Naive thymus-derived CD4-positive, alpha-beta T cell (primary cell): ENCODE measurements at regions not wholly inside any gene's neighbourhood (a gene's known extent, or its start where the extent isn't known, plus 50 kb on each side); places are given as distances from the start of the nearest gene placed in this dataset.

Experiments
- ATAC-seq: fragments of 150-1000 bp; cut with Tn5 transposase; 2 replicates; pipeline ENCODE4 v1.10.0; 2021; ENCODE audit warnings: mild to moderate bottlenecking, moderate library complexity
- CTCF ChIA-PET: fragments of 350-600 bp; sonication (Branson Sonifier 250); formaldehyde crosslinking; loops from one replicate; lab custom pipeline; 2021; ENCODE audit warnings: antibody characterized with exemption; lab: Charles Lee
- POLR2A ChIA-PET: fragments of 350-600 bp; sonication (Branson Sonifier 250); formaldehyde crosslinking; loops from one replicate; lab custom pipeline; 2021; ENCODE audit warnings: antibody characterized with exemption, inconsistent platforms; lab: Charles Lee
- DNase-seq, 9 donors: peaks; one replicate each; pipeline versions ENCODE4 v3.0.0 to v3.0.0-alpha.2; 2020 to 2022; ENCODE audit warnings: mixed read lengths in 1 of 9
- H3K27ac ChIP-seq: one replicate; pipeline ENCODE4 v1.7.0; 2013; ENCODE audit warnings: mild to moderate bottlenecking, low read depth, low read length, moderate library complexity
- H3K27me3 ChIP-seq, 2 donors: one replicate each; pipeline ENCODE4 v1.7.0; 2013; ENCODE audit warnings: low read length in 2 of 2, mild to moderate bottlenecking in 2 of 2, moderate library complexity in 2 of 2; ENCODE audit not compliant: control insufficient read depth in 2 of 2, insufficient read depth in 2 of 2
- H3K36me3 ChIP-seq, 3 experiments: 1 replicate in 2 of 3; 2 replicates in 1 of 3; pipeline ENCODE4 v1.7.0; 2013; ENCODE audit warnings: low read length in 3 of 3, mild to moderate bottlenecking in 3 of 3, moderate library complexity in 1 of 3; ENCODE audit not compliant: insufficient read depth in 3 of 3, control insufficient read depth in 2 of 3
- H3K4me1 ChIP-seq, 2 donors: one replicate each; pipeline ENCODE4 v1.7.0; 2013; ENCODE audit warnings: low read length in 2 of 2, mild to moderate bottlenecking in 2 of 2, moderate library complexity in 1 of 2; ENCODE audit not compliant: control insufficient read depth in 2 of 2, insufficient read depth in 2 of 2
- H3K4me3 ChIP-seq: 2 replicates; pipeline ENCODE4 v1.7.0; 2013; ENCODE audit warnings: mild to moderate bottlenecking, low read length
- H3K9me3 ChIP-seq, 3 experiments: 1 replicate in 2 of 3; 2 replicates in 1 of 3; pipeline ENCODE4 v1.7.0; 2013; ENCODE audit warnings: low read length in 3 of 3; ENCODE audit not compliant: control insufficient read depth in 2 of 3
- H3K27ac Mint-ChIP-seq, 9 donors: one replicate each; pipeline ENCODE4 v1.8.0; 2020 to 2022; ENCODE audit warnings: mixed read lengths in 9 of 9, mild to moderate bottlenecking in 8 of 9, moderate library complexity in 5 of 9, inconsistent platforms in 2 of 9
- H3K27me3 Mint-ChIP-seq, 5 donors: one replicate each; pipeline ENCODE4 v1.8.0; 2021 to 2022; ENCODE audit warnings: mixed read lengths in 5 of 5, mild to moderate bottlenecking in 1 of 5
- H3K36me3 Mint-ChIP-seq, 5 donors: one replicate each; pipeline ENCODE4 v1.8.0; 2020 to 2022; ENCODE audit warnings: mixed read lengths in 5 of 5, mild to moderate bottlenecking in 3 of 5, inconsistent platforms in 1 of 5
- H3K4me1 Mint-ChIP-seq, 7 donors: one replicate each; pipeline ENCODE4 v1.8.0; 2020 to 2022; ENCODE audit warnings: mixed read lengths in 7 of 7, mild to moderate bottlenecking in 3 of 7, inconsistent platforms in 1 of 7
- H3K4me3 Mint-ChIP-seq, 10 donors: one replicate each; pipeline ENCODE4 v1.8.0; 2020 to 2022; ENCODE audit warnings: mild to moderate bottlenecking in 10 of 10, mixed read lengths in 10 of 10, moderate library complexity in 6 of 10, inconsistent platforms in 2 of 10
- H3K9me3 Mint-ChIP-seq, 11 donors: one replicate each; pipeline ENCODE4 v1.8.0; 2020 to 2022; ENCODE audit warnings: mixed read lengths in 11 of 11, mild to moderate bottlenecking in 4 of 11, inconsistent platforms in 1 of 11, moderate library complexity in 1 of 11
- intact Hi-C, 2 donors: fragments of 100-400 bp; cut with micrococcal nuclease; formaldehyde crosslinking; loops; one replicate each; pipeline ENCODE4 v1.15.1; 2023

DNA sequence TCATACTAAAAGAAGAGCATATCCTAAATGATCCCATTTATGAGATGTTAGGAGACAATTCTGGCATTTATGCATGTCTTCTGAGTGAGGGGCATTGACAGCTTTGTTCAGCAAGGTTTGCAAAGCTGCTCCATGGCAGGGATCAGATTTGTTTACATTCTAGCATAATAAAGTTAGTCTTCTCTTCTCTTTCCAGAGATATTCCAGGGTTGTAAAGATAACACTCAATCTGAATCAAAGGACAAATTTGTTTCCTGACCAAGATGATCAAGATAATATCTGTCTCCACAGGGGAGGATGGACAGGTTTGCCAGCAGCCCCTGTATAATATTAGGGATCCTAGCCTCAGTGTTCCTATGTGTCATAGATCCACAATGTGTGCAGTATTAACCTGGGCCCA, 77.5 kb upstream of the ZC3H12C start:
- no peak overlapping the region for H3K27ac Mint-ChIP-seq
- POLR2A ChIA-PET: no interaction called here
- ATAC-seq: no peak
- no peak overlapping the region for H3K27ac ChIP-seq
- H3K27me3 Mint-ChIP-seq: peaks cover 0 to 18% (median 2%) of the 10 kb centered on the region in 5 donors
- no peaks in the 10 kb centered on the region for H3K4me1 Mint-ChIP-seq
- no peaks in the 10 kb centered on the region for H3K36me3 ChIP-seq
- H3K4me3 ChIP-seq: no peak overlapping the region
- no peak for DNase-seq
- no peaks in the 10 kb centered on the region for H3K27me3 ChIP-seq
- no peaks in the 10 kb centered on the region for H3K9me3 ChIP-seq
- CTCF ChIA-PET: no interaction called here
- H3K4me1 ChIP-seq: no peaks in the 10 kb centered on the region
- no peak overlapping the region for H3K4me3 Mint-ChIP-seq
- no peaks in the 10 kb centered on the region for H3K36me3 Mint-ChIP-seq
- H3K9me3 Mint-ChIP-seq: peaks cover 0 to 34% (median 15%) of the 10 kb centered on the region in 11 donors
- intact Hi-C loops: no loop called here

- no peak overlapping the region for H3K4me3 ChIP-seq
- no peaks in the 10 kb centered on the region for H3K4me1 ChIP-seq
- ChIA-PET CTCF (no interaction called here), POLR2A (no interaction called here)
- ATAC-seq (no peak), DNase-seq (no peak)
- intact Hi-C loops: no loop called here
- Mint-ChIP-seq H3K27me3 (peaks cover 0 to 6% (median 1%) of the 10 kb centered on the region in 5 donors), H3K27ac (no peak overlapping the region), H3K36me3 (no peaks in the 10 kb centered on the region), H3K4me3 (no peak overlapping the region), H3K9me3 (peaks cover 0 to 8% (median 3%) of the 10 kb centered on the region in 11 donors), H3K4me1 (peaks cover 0 to 4% (median 0%) of the 10 kb centered on the region in 7 donors)
- H3K9me3 ChIP-seq: no peaks in the 10 kb centered on the region
- no peaks in the 10 kb centered on the region for H3K27me3 ChIP-seq
- no peaks in the 10 kb centered on the region for H3K36me3 ChIP-seq
- no peak overlapping the region for H3K27ac ChIP-seq
Measured at GRCh38 chr11:110019675-110020074, 73.5 kb upstream of the ZC3H12C start.

DNA sequence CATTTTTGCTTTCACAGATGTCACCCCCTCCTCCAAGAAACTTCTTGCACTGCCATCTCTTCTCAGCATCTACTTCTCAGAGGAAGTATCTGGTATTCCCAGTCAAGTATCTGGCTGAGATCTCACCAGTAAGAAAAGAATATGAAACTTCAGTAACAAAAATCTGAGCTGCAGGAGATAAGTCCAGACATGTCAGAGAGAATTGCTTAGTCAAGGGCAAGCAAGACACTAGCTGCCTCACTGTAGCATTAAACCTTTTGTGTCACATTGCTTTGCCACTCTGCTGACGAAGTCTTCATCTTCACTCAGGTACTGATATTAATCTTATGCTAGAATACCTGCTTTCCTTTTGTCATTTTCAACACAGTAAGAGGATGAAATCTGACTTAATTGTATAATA, 70.6 kb upstream of the ZC3H12C start:
- CTCF ChIA-PET: no interaction called here
- no peak overlapping the region for H3K27ac ChIP-seq
- Mint-ChIP-seq H3K4me1 (peaks cover 0 to 4% (median 0%) of the 10 kb centered on the region in 7 donors), H3K4me3 (no peak overlapping the region), H3K9me3 (peaks cover 0 to 5% (median 0%) of the 10 kb centered on the region in 11 donors), H3K27ac (no peak overlapping the region), H3K27me3 (peaks cover 0 to 3% (median 0%) of the 10 kb centered on the region in 5 donors), H3K36me3 (no peaks in the 10 kb centered on the region)
- ATAC-seq (no peak), DNase-seq (no peak)
- H3K9me3 ChIP-seq: no peaks in the 10 kb centered on the region
- H3K36me3 ChIP-seq: no peaks in the 10 kb centered on the region
- no peaks in the 10 kb centered on the region for H3K4me1 ChIP-seq
- H3K4me3 ChIP-seq: no peak overlapping the region
- POLR2A ChIA-PET: no interaction called here
- intact Hi-C loops: no loop called here
- no peaks in the 10 kb centered on the region for H3K27me3 ChIP-seq

GRCh38 chr11:110023711-110024110, 69.5 kb upstream of the ZC3H12C start:
- peaks cover 0 to 4% (median 3%) of the 10 kb centered on the region in 5 donors for H3K27me3 Mint-ChIP-seq
- H3K27ac Mint-ChIP-seq: no peak overlapping the region
- Histone ChIP-seq H3K4me1 (no peaks in the 10 kb centered on the region), H3K4me3 (no peak overlapping the region), H3K27me3 (no peaks in the 10 kb centered on the region), H3K27ac (no peak overlapping the region), H3K36me3 (no peaks in the 10 kb centered on the region), H3K9me3 (no peaks in the 10 kb centered on the region)
- H3K4me1 Mint-ChIP-seq: peaks cover 0 to 4% (median 0%) of the 10 kb centered on the region in 7 donors
- no peak overlapping the region for H3K4me3 Mint-ChIP-seq
- intact Hi-C loops: no loop called here
- CTCF ChIA-PET: no interaction called here
- no peak for DNase-seq
- POLR2A ChIA-PET: no interaction called here
- peaks cover 0 to 5% (median 0%) of the 10 kb centered on the region in 11 donors for H3K9me3 Mint-ChIP-seq
- no peak for ATAC-seq
- no peaks in the 10 kb centered on the region for H3K36me3 Mint-ChIP-seq

- no peak overlapping the region for H3K4me3 ChIP-seq
- ChIA-PET CTCF (no interaction called here), POLR2A (no interaction called here)
- ATAC-seq (peak; percentile 84), DNase-seq (no peak)
- H3K36me3 Mint-ChIP-seq: no peaks in the 10 kb centered on the region
- H3K9me3 Mint-ChIP-seq: peaks cover 0 to 3% (median 0%) of the 10 kb centered on the region in 11 donors
- H3K27ac Mint-ChIP-seq: no peak overlapping the region
- H3K36me3 ChIP-seq: no peaks in the 10 kb centered on the region
- no peaks in the 10 kb centered on the region for H3K4me1 ChIP-seq
- peaks cover 0 to 5% (median 4%) of the 10 kb centered on the region in 5 donors for H3K27me3 Mint-ChIP-seq
- no peak overlapping the region for H3K4me3 Mint-ChIP-seq
- no peaks in the 10 kb centered on the region for H3K27me3 ChIP-seq
- no peak overlapping the region for H3K27ac ChIP-seq
- peaks cover 0 to 4% (median 0%) of the 10 kb centered on the region in 7 donors for H3K4me1 Mint-ChIP-seq
- intact Hi-C loops: no loop called here
- no peaks in the 10 kb centered on the region for H3K9me3 ChIP-seq
Measured at GRCh38 chr11:110026858-110027626, 66.2 kb upstream of the ZC3H12C start.

- Histone ChIP-seq H3K4me1 (no peaks in the 10 kb centered on the region), H3K27ac (no peak overlapping the region), H3K27me3 (no peaks in the 10 kb centered on the region), H3K9me3 (no peaks in the 10 kb centered on the region), H3K36me3 (no peaks in the 10 kb centered on the region), H3K4me3 (no peak overlapping the region)
- peaks cover 0 to 7% (median 4%) of the 10 kb centered on the region in 5 donors for H3K27me3 Mint-ChIP-seq
- ChIA-PET CTCF (no interaction called here), POLR2A (no interaction called here)
- no peak for ATAC-seq
- intact Hi-C loops: no loop called here
- H3K27ac Mint-ChIP-seq: no peak overlapping the region
- DNase-seq: no peak
- H3K36me3 Mint-ChIP-seq: no peaks in the 10 kb centered on the region
- no peaks in the 10 kb centered on the region for H3K4me1 Mint-ChIP-seq
- peaks cover 0 to 3% (median 0%) of the 10 kb centered on the region in 11 donors for H3K9me3 Mint-ChIP-seq
- H3K4me3 Mint-ChIP-seq: no peak overlapping the region
Measured at GRCh38 chr11:110027627-110028371, 65.4 kb upstream of the ZC3H12C start.
